Retina (tissue), 1 donor: ENCODE measurements at regions not wholly inside any gene's neighbourhood (a gene's known extent, or its start where the extent isn't known, plus 50 kb on each side); places are given as distances from the start of the nearest gene placed in this dataset.
"Not testable (repeated sequence)": the region's sequence is repeated elsewhere in the genome, so short reads cannot be mapped to it uniquely, and the experiment has no call there.

Experiments used
- DNase-seq: peaks from one replicate; pipeline ENCODE4 v3.0.0-alpha.2; 2016

- no peak for DNase-seq
These were observed 85.3 kb upstream of the AKAP12 start for GRCh38 chr6:151154418-151154817.

GRCh38 chr6:151155095-151155494 is 84.7 kb upstream of the AKAP12 start:
- DNase-seq = no peak

GRCh38 chr6:151160929-151161757 is 78.6 kb upstream of the AKAP12 start:
- DNase-seq = no peak

- DNase-seq = no peak
These were observed 75.4 kb upstream of the AKAP12 start for GRCh38 chr6:151164383-151164782.

GRCh38 chr6:151166180-151166579 is 73.6 kb upstream of the AKAP12 start:
- no peak for DNase-seq

GRCh38 chr6:151167034-151167433 is 72.7 kb upstream of the AKAP12 start:
- DNase-seq = no peak

GRCh38 chr6:151170622-151171246 is 69.0 kb upstream of the AKAP12 start:
- no peak for DNase-seq

- no peak for DNase-seq
These were observed 67.0 kb upstream of the AKAP12 start for GRCh38 chr6:151172751-151173150.

- no peak for DNase-seq
These were observed 63.9 kb upstream of the AKAP12 start for GRCh38 chr6:151175662-151176445.

- DNase-seq = no peak
These were observed 62.6 kb upstream of the AKAP12 start for GRCh38 chr6:151176911-151177770.

GRCh38 chr6:151178373-151178772 is 61.4 kb upstream of the AKAP12 start:
- no peak for DNase-seq

GRCh38 chr6:151179321-151179720 is 60.4 kb upstream of the AKAP12 start:
- DNase-seq = no peak

- DNase-seq = no peak
These were observed 59.3 kb upstream of the AKAP12 start for GRCh38 chr6:151180330-151181048.

GRCh38 chr6:151181706-151182363 is 57.9 kb upstream of the AKAP12 start:
- no peak for DNase-seq

GRCh38 chr6:151182958-151183357 is 56.8 kb upstream of the AKAP12 start:
- DNase-seq = not testable (repeated sequence)

- DNase-seq = no peak
These were observed 54.6 kb upstream of the AKAP12 start for GRCh38 chr6:151185148-151185547.

GRCh38 chr6:151186306-151186705 is 53.5 kb upstream of the AKAP12 start:
- peak; percentile 38 for DNase-seq

- no peak for DNase-seq
These were observed 52.9 kb upstream of the AKAP12 start for GRCh38 chr6:151186804-151187330.
